Right lobe of liver (tissue), 6 donors: ENCODE measurements at regions not wholly inside any gene's neighbourhood (a gene's known extent, or its start where the extent isn't known, plus 50 kb on each side); places are given as distances from the start of the nearest gene placed in this dataset.

ENCODE experiments used
- ATAC-seq, 4 donors: fragments of 200-7000 bp; cut with Tn5 transposase; one replicate each; pipeline ENCODE4 v1.9.1; 2020; ENCODE audit warnings: mild to moderate bottlenecking in 4 of 4, moderate library complexity in 4 of 4
- DNase-seq, 3 donors: peaks; one replicate each; pipeline ENCODE4 v3.0.0-alpha.2; 2020
- H3K27ac ChIP-seq, 3 donors: fragments of 200-600 bp; one replicate each; pipeline ENCODE4 v1.8.0; 2022
- H3K27me3 ChIP-seq, 2 donors: fragments of 200-600 bp; one replicate each; pipeline ENCODE4 v1.8.0; 2022
- H3K36me3 ChIP-seq, 4 donors: fragments of 200-600 bp; sonication (generic) in 1 of 4; one replicate each; pipeline versions ENCODE4 v1.5.1 to v1.8.0; 2017 to 2022; ENCODE audit warnings: control low read depth in 1 of 4
- H3K4me1 ChIP-seq, 4 donors: fragments of 200-600 bp; sonication (generic) in 1 of 4; one replicate each; pipeline versions ENCODE4 v1.5.1 to v1.8.0; 2017 to 2022; ENCODE audit warnings: control low read depth in 1 of 4
- H3K4me3 ChIP-seq, 3 donors: fragments of 200-600 bp; one replicate each; pipeline ENCODE4 v1.8.0; 2022
- H3K9me3 ChIP-seq, 4 donors: fragments of 200-600 bp; sonication (generic) in 1 of 4; one replicate each; pipeline versions ENCODE4 v1.5.1 to v1.8.0; 2017 to 2022; ENCODE audit warnings: control low read depth in 1 of 4
- CTCF ChIP-seq, 4 donors: fragments of 200-600 bp in 3 of 4; fragments of 450-650 bp in 1 of 4; IDR thresholded peaks; one replicate each; pipeline versions ENCODE4 v1.5.1 to v1.8.0; 2016 to 2022; ENCODE audit warnings: antibody characterized with exemption in 4 of 4, mild to moderate bottlenecking in 2 of 4
- POLR2A ChIP-seq: fragments of 450-650 bp; IDR thresholded peaks from one replicate; pipeline ENCODE4 v1.6.1; 2017; ENCODE audit warnings: antibody characterized with exemption, mild to moderate bottlenecking
- WGBS: methylation state at CpG from one replicate; pipeline ENCODE4 v1.1.6; 2018; ENCODE audit warnings: low coverage, low lambda C conversion rate; ENCODE audit not compliant: insufficient coverage; ENCODE audit errors: missing lambda C conversion rate; 5-methylcytosine and 5-hydroxymethylcytosine counted together
- intact Hi-C, 2 donors: fragments of 100-400 bp; cut with DNase I; formaldehyde crosslinking; loops; one replicate each; pipeline versions ENCODE4 v1.11.2 to v1.14.1; 2022
- donor health status: DM: no; HTN: yes; CAD: no.
- donor health status: DM: no; HTN: no; CAD: no.
- donor health status: DM: no; HTN: no; CAD: no.
- donor health status: DM: no; HTN: yes; CAD: no.
- donor health status: DM: no; HTN: yes; CAD: no.

- ATAC-seq (no peak), DNase-seq (no peak)
- no peaks in the 10 kb centered on the region for H3K36me3 ChIP-seq
- no peaks in the 10 kb centered on the region for H3K9me3 ChIP-seq
- TF ChIP-seq POLR2A, result no peak
- TF ChIP-seq CTCF (IDR thresholded peaks at IDR 0.05), result no peak
- no peak overlapping the region for H3K4me3 ChIP-seq
- intact Hi-C loops, result no loop called here
- H3K27ac ChIP-seq, result no peak overlapping the region
- H3K27me3 ChIP-seq, result no peaks in the 10 kb centered on the region
- H3K4me1 ChIP-seq, result no peaks in the 10 kb centered on the region
- WGBS, result 27% methylated on average over 1 of the region's 1 CpG
These were observed 519.5 kb upstream of the PTCHD4 start for GRCh38 chr6:48630511-48630910.

- no peak for TF ChIP-seq CTCF (IDR thresholded peaks at IDR 0.05)
- no peak for TF ChIP-seq POLR2A
- DNase-seq (no peak), ATAC-seq (no peak)
- Histone ChIP-seq H3K27me3 (no peaks in the 10 kb centered on the region), H3K9me3 (no peaks in the 10 kb centered on the region), H3K4me1 (no peaks in the 10 kb centered on the region), H3K27ac (no peak overlapping the region), H3K36me3 (no peaks in the 10 kb centered on the region), H3K4me3 (no peak overlapping the region)
- intact Hi-C loops, result no loop called here
- WGBS, result 26% methylated on average over 3 of the region's 3 CpGs
These were observed 517.3 kb upstream of the PTCHD4 start for GRCh38 chr6:48628316-48628715.

GRCh38 chr6:48626421-48626820 lies 515.4 kb upstream of the PTCHD4 start:
- intact Hi-C loops, result no loop called here
- no peak for ATAC-seq

GRCh38 chr6:48624631-48625030 lies 513.6 kb upstream of the PTCHD4 start:
- WGBS, result 42% methylated on average over 3 of the region's 3 CpGs
- H3K27ac ChIP-seq, result no peak overlapping the region
- H3K27me3 ChIP-seq, result no peaks in the 10 kb centered on the region
- intact Hi-C loops, result no loop called here
- ATAC-seq (no peak), DNase-seq (no peak)
- H3K9me3 ChIP-seq, result no peaks in the 10 kb centered on the region
- H3K4me3 ChIP-seq, result no peak overlapping the region
- no peak for TF ChIP-seq POLR2A
- no peak for TF ChIP-seq CTCF (IDR thresholded peaks at IDR 0.05)
- no peaks in the 10 kb centered on the region for H3K4me1 ChIP-seq
- no peaks in the 10 kb centered on the region for H3K36me3 ChIP-seq

More at GRCh38 chr6:48626421-48626820, 515.4 kb upstream of the PTCHD4 start:
- no peaks in the 10 kb centered on the region for H3K4me1 ChIP-seq
- H3K4me3 ChIP-seq, result no peak overlapping the region
- TF ChIP-seq CTCF (IDR thresholded peaks at IDR 0.05) (no peak), POLR2A (no peak)
- DNase-seq, result no peak
- no peaks in the 10 kb centered on the region for H3K9me3 ChIP-seq
- no peaks in the 10 kb centered on the region for H3K27me3 ChIP-seq
- H3K27ac ChIP-seq, result no peak overlapping the region
- no peaks in the 10 kb centered on the region for H3K36me3 ChIP-seq

GRCh38 chr6:48619771-48620170 lies 508.8 kb upstream of the PTCHD4 start:
- Histone ChIP-seq H3K9me3 (no peaks in the 10 kb centered on the region), H3K4me1 (no peaks in the 10 kb centered on the region), H3K27ac (no peak overlapping the region), H3K4me3 (no peak overlapping the region), H3K36me3 (no peaks in the 10 kb centered on the region), H3K27me3 (no peaks in the 10 kb centered on the region)
- no peak for DNase-seq
- WGBS, result 60% methylated on average over 3 of the region's 3 CpGs
- ATAC-seq, result no peak
- TF ChIP-seq POLR2A (no peak), CTCF (IDR thresholded peaks at IDR 0.05) (no peak)
- intact Hi-C loops, result no loop called here
